Mesenchymal stem cell (in vitro differentiated cells and primary cell): ENCODE measurements at regions not wholly inside any gene's neighbourhood (a gene's known extent, or its start where the extent isn't known, plus 50 kb on each side); places are given as distances from the start of the nearest gene placed in this dataset.
"Not testable (repeated sequence)": the region's sequence is repeated elsewhere in the genome, so short reads cannot be mapped to it uniquely, and the experiment has no call there.

ENCODE experiments used
- DNase-seq: peaks from one replicate; pipeline ENCODE4 v3.0.0-alpha.2; 2013
- H2AFZ ChIP-seq: one replicate; pipeline ENCODE4 v1.6.1; 2013; ENCODE audit warnings: low read depth, mild to moderate bottlenecking, control low read depth, inconsistent platforms, low read length, moderate library complexity
- H2AK5ac ChIP-seq: 2 replicates; pipeline ENCODE4 v1.6.1; 2013; ENCODE audit warnings: low read length, moderate library complexity, mild to moderate bottlenecking, inconsistent platforms; ENCODE audit not compliant: severe bottlenecking
- H2BK120ac ChIP-seq: one replicate; pipeline ENCODE4 v1.6.1; 2013; ENCODE audit warnings: low read depth, mild to moderate bottlenecking, inconsistent platforms, low read length, moderate library complexity
- H2BK12ac ChIP-seq, 2 experiments: one replicate each; pipeline ENCODE4 v1.6.1; 2013; ENCODE audit warnings: inconsistent platforms in 2 of 2, low read length in 2 of 2, mild to moderate bottlenecking in 2 of 2, moderate library complexity in 2 of 2, control low read depth in 1 of 2
- H2BK15ac ChIP-seq: one replicate; pipeline ENCODE4 v1.6.1; 2013; ENCODE audit warnings: mild to moderate bottlenecking, low read depth, inconsistent platforms; ENCODE audit not compliant: poor library complexity, severe bottlenecking
- H2BK5ac ChIP-seq: 2 replicates; pipeline ENCODE4 v1.6.1; 2013; ENCODE audit warnings: low read depth, mild to moderate bottlenecking, low read length, control low read depth, inconsistent platforms; ENCODE audit not compliant: poor library complexity, severe bottlenecking
- H3K14ac ChIP-seq, 2 experiments: one replicate each; pipeline ENCODE4 v1.6.1; 2013; ENCODE audit warnings: inconsistent platforms in 2 of 2, low read length in 2 of 2, control low read depth in 1 of 2, mild to moderate bottlenecking in 1 of 2, moderate library complexity in 1 of 2
- H3K18ac ChIP-seq, 2 experiments: one replicate each; pipeline ENCODE4 v1.6.1; 2013; ENCODE audit warnings: inconsistent platforms in 2 of 2, low read length in 2 of 2, control low read depth in 1 of 2, low read depth in 1 of 2, mild to moderate bottlenecking in 1 of 2
- H3K23ac ChIP-seq, 2 experiments: one replicate each; pipeline ENCODE4 v1.6.1; 2013; ENCODE audit warnings: inconsistent platforms in 2 of 2, low read length in 2 of 2, mild to moderate bottlenecking in 2 of 2, moderate library complexity in 2 of 2, control low read depth in 1 of 2
- H3K27ac ChIP-seq: 2 replicates; pipeline ENCODE4 v1.5.1; 2013; ENCODE audit warnings: mild to moderate bottlenecking, moderate library complexity, low read length, control low read depth, inconsistent platforms; ENCODE audit not compliant: poor library complexity, severe bottlenecking
- H3K27me3 ChIP-seq, 2 experiments: 2 replicates each; pipeline versions ENCODE4 v1.6.1 to v1.7.0; 2013; ENCODE audit warnings: low read length in 2 of 2, mild to moderate bottlenecking in 2 of 2, moderate library complexity in 2 of 2, control low read depth in 1 of 2, inconsistent platforms in 1 of 2; ENCODE audit not compliant: control insufficient read depth in 1 of 2, insufficient read depth in 1 of 2
- H3K36me3 ChIP-seq, 2 experiments: 2 replicates each; pipeline versions ENCODE4 v1.6.1 to v1.7.0; 2013; ENCODE audit warnings: low read length in 2 of 2, control low read depth in 1 of 2, inconsistent platforms in 1 of 2, low read depth in 1 of 2, mild to moderate bottlenecking in 1 of 2; ENCODE audit not compliant: insufficient read depth in 2 of 2, control insufficient read depth in 1 of 2
- H3K4ac ChIP-seq, 2 experiments: one replicate each; pipeline ENCODE4 v1.6.1; 2013; ENCODE audit warnings: inconsistent platforms in 2 of 2, low read length in 2 of 2, mild to moderate bottlenecking in 2 of 2, moderate library complexity in 2 of 2, control low read depth in 1 of 2, low read depth in 1 of 2
- H3K4me1 ChIP-seq: 2 replicates; pipeline ENCODE4 v1.6.1; 2013; ENCODE audit warnings: low read depth, low read length, control low read depth; ENCODE audit not compliant: control insufficient read depth, insufficient read depth
- H3K4me2 ChIP-seq: 2 replicates; pipeline ENCODE4 v1.6.1; 2013; ENCODE audit warnings: low read length, mild to moderate bottlenecking, inconsistent platforms; ENCODE audit not compliant: poor library complexity, severe bottlenecking
- H3K4me3 ChIP-seq, 2 experiments: 2 replicates each; pipeline versions ENCODE4 v1.5.1 to v1.7.0; 2013; ENCODE audit warnings: low read length in 2 of 2, mild to moderate bottlenecking in 2 of 2, control low read depth in 1 of 2, low read depth in 1 of 2; ENCODE audit not compliant: insufficient read depth in 1 of 2
- H3K79me1 ChIP-seq: replicated peaks from 2 replicates; pipeline ENCODE4 v1.6.1; 2013; ENCODE audit warnings: mild to moderate bottlenecking, control low read depth, low read length, inconsistent platforms; ENCODE audit not compliant: poor library complexity, severe bottlenecking
- H3K9ac ChIP-seq: 2 replicates; pipeline ENCODE4 v1.7.0; 2013; ENCODE audit warnings: mild to moderate bottlenecking, low read length, moderate library complexity
- H3K9me3 ChIP-seq: 2 replicates; pipeline ENCODE4 v1.7.0; 2013; ENCODE audit warnings: mild to moderate bottlenecking, low read length; ENCODE audit not compliant: control insufficient read depth
- H4K8ac ChIP-seq: one replicate; pipeline ENCODE4 v1.6.1; 2013; ENCODE audit warnings: inconsistent platforms, mild to moderate bottlenecking, low read length, moderate library complexity
- H4K91ac ChIP-seq: one replicate; pipeline ENCODE4 v1.6.1; 2013; ENCODE audit warnings: mild to moderate bottlenecking, low read length, inconsistent platforms
- whole genome bisulfite sequencing: methylation state at CpG from one replicate; pipeline ENCODE4 v1.1.7; 2013; ENCODE audit warnings: mixed read lengths; 5-methylcytosine and 5-hydroxymethylcytosine counted together

- H2BK15ac ChIP-seq, H4K8ac ChIP-seq, H3K36me3 ChIP-seq, H3K27ac ChIP-seq, H4K91ac ChIP-seq, H3K14ac ChIP-seq, H3K23ac ChIP-seq, DNase-seq, H3K27me3 ChIP-seq, H2AK5ac ChIP-seq, H3K4ac ChIP-seq, H3K9me3 ChIP-seq, H2AFZ ChIP-seq, H2BK120ac ChIP-seq, H3K4me1 ChIP-seq, H3K4me2 ChIP-seq, H2BK12ac ChIP-seq, H3K79me1 ChIP-seq, H3K18ac ChIP-seq, H3K9ac ChIP-seq, H2BK5ac ChIP-seq, H3K4me3 ChIP-seq: not testable (repeated sequence)
- WGBS, result 37% methylated on average over 17 of the region's 17 CpGs
These were observed 627.1 kb downstream of the TMEM121 start for GRCh38 chr14:106153362-106153955.

GRCh38 chr14:106163316-106163715, 636.9 kb downstream of the TMEM121 start:
- Histone ChIP-seq H2BK5ac (no peak overlapping the region), H2BK12ac (no peak overlapping the region), H2BK120ac (no peak overlapping the region), H3K14ac (no peak overlapping the region), H3K79me1 (no peaks in the 10 kb centered on the region), H2AFZ (no peak overlapping the region), H2BK15ac (no peak overlapping the region), H3K36me3 (no peaks in the 10 kb centered on the region), H3K4me2 (no peak overlapping the region), H4K91ac (no peak overlapping the region), H4K8ac (no peak overlapping the region), H3K9ac (no peak overlapping the region), H3K23ac (no peak overlapping the region), H3K9me3 (no peaks in the 10 kb centered on the region), H2AK5ac (no peak overlapping the region), H3K4ac (no peak overlapping the region), H3K27ac (no peak overlapping the region), H3K4me3 (no peak overlapping the region), H3K27me3 (no peaks in the 10 kb centered on the region), H3K18ac (no peak overlapping the region), H3K4me1 (no peaks in the 10 kb centered on the region)
- DNase-seq, result no peak
- WGBS, result 73% methylated on average over 2 of the region's 3 CpGs

GRCh38 chr14:106163812-106164211, 637.4 kb downstream of the TMEM121 start:
- H4K8ac ChIP-seq, H3K14ac ChIP-seq, H3K4me2 ChIP-seq, H3K23ac ChIP-seq, H2BK5ac ChIP-seq, H3K9me3 ChIP-seq, H3K36me3 ChIP-seq, H2AK5ac ChIP-seq, H2BK15ac ChIP-seq, H3K18ac ChIP-seq, H3K4ac ChIP-seq, H3K4me1 ChIP-seq, H3K79me1 ChIP-seq, H3K9ac ChIP-seq, DNase-seq, H2BK12ac ChIP-seq, H4K91ac ChIP-seq, H3K27me3 ChIP-seq, H2BK120ac ChIP-seq, H3K4me3 ChIP-seq, H2AFZ ChIP-seq, H3K27ac ChIP-seq: not testable (repeated sequence)
- 88% methylated on average over 3 of the region's 3 CpGs for WGBS

- Histone ChIP-seq H3K4me1 (no peaks in the 10 kb centered on the region), H3K4me2 (no peak overlapping the region), H3K9ac (no peak overlapping the region), H3K9me3 (no peaks in the 10 kb centered on the region), H3K18ac (no peak overlapping the region), H3K23ac (no peak overlapping the region), H3K14ac (no peak overlapping the region), H3K79me1 (no peaks in the 10 kb centered on the region), H4K8ac (no peak overlapping the region), H3K27me3 (no peaks in the 10 kb centered on the region), H2AFZ (no peak overlapping the region), H3K4ac (no peak overlapping the region), H2BK120ac (no peak overlapping the region), H2BK5ac (no peak overlapping the region), H3K27ac (no peak overlapping the region), H2BK12ac (no peak overlapping the region), H3K36me3 (no peaks in the 10 kb centered on the region), H4K91ac (no peak overlapping the region), H2AK5ac (no peak overlapping the region), H2BK15ac (no peak overlapping the region), H3K4me3 (no peak overlapping the region)
- no peak for DNase-seq
- 61% methylated on average over 3 of the region's 3 CpGs for WGBS
These were observed 639.8 kb downstream of the TMEM121 start for GRCh38 chr14:106166232-106166631.
